HG03469 (cell line): ENCODE measurements at regions not wholly inside any gene's neighbourhood (a gene's known extent, or its start where the extent isn't known, plus 50 kb on each side); places are given as distances from the start of the nearest gene placed in this dataset.

Source experiments
- ATAC-seq: cut with Tn5 transposase; IDR thresholded peaks from one replicate; pipeline ENCODE4 v1.9.1; 2021; ENCODE audit warnings: mild to moderate bottlenecking, moderate library complexity, moderate number of reproducible peaks; ENCODE audit not compliant: unreplicated experiment

DNA sequence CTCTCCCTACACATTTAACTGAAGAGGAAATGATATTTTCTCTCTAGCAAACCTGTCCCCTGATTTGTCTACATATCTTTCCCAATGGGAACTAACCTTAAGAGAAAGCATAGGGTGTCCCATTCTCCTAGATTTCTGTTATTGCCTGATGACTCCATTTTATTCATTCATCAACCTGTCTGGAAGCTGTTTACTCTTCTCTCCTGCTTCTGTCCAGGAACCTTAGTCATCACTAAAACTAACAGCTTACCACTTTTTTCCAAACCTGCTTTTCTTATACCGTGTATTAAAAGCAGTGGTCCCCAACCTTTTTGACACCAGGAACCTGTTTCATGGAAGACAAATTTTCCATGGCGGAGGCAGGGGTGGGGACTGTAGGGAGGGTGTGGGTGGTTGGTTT, 473.3 kb upstream of the PCDH15 start:
- ATAC-seq, result no peak

DNA sequence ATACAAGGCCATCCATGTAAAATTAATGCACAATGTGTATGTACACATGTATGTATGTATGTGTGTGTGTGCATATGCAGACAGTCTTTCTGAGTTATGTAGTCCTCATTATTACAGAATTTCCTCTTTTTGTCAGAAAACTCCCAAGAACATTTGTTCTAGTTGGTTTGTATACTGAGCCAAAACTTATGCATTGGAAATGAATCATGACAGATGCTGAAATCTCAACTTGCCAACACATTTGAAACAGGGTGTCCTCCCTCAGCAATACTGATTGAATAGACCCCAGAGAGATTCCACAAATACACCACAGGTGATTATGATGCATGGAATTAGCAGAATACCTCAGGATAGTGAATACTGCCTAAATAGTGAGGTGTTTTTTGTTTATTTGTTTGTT, 472.9 kb upstream of the PCDH15 start:
- no peak for ATAC-seq

DNA sequence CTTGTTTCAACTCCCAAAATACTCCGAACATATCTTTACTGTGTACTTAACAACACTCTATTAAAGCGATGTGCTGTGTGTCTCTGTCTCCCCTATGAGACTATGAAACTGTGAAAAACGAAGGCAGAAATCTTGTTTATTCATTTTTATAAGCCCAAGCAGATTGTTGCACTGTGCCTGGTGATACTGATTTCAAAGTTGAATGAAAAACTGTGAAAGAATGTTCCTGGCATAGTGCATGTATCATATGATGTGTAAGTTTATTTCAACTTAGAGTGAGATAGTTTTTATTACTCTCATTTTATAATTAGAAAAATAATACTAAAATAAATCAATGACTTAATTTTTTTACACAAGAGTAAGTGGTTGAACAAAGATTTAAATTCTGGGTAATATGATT, 471.9 kb upstream of the PCDH15 start:
- ATAC-seq, result no peak

GRCh38 chr10:55266797-55267196, 465.8 kb upstream of the PCDH15 start:
- ATAC-seq, result no peak

- no peak for ATAC-seq
Observed at GRCh38 chr10:55263327-55263726, 462.3 kb upstream of the PCDH15 start.

DNA sequence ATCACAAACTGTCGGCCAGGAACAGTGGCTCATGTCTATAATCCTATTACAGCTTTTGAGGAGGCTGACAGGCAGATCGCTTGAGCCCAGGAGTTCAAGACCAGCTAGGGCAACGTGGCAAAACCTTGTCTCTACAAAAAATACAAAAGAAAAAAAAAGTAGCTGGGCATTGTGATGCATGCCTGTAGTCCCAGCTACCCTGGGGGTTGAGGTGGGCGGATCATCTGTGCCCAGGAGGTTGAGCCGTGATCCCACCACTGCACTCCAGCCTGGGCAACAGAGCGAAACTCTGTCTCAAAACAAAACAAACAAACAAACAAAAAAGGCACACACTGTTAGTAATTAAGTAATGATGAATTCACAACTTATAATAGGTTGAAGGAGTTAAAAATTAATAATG, 441.5 kb upstream of the PCDH15 start:
- ATAC-seq, result no peak

DNA sequence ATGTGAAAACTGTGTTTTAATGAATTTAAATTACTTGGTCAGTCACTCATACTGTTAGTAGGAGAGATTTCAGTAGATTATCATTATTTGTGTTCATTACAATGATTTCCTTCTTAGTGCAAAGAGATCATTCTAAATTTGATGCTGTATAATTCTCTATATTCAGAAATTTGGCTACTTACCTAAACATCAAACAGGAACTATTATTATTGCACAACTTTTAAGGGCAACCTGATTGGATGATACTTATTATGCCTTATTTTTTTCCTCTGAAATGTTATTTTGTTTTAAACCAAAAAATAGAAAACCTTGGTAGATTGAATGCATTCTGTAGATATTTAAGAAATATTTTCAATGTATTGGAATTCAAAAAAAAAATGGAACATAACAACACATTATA, 436.4 kb upstream of the PCDH15 start:
- ATAC-seq, result no peak

DNA sequence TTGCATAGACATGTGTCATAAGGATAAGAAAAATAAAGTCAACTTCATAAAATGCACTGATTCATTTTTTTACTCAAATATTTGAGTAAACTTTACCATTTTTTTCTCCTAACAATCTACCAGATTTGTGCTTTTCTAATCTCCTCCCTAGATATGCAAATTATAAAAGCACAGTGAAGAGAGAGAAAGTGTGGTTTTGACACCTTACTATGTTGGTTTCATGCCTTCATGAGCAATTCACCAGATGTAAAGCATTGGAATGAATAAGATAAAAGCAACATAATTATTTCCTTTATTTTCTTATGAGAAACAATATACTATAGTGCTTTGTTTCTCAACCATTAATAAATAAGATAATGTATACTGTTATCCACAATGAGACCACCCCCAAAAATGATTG, 432.5 kb upstream of the PCDH15 start:
- peak; percentile 93 for ATAC-seq

DNA sequence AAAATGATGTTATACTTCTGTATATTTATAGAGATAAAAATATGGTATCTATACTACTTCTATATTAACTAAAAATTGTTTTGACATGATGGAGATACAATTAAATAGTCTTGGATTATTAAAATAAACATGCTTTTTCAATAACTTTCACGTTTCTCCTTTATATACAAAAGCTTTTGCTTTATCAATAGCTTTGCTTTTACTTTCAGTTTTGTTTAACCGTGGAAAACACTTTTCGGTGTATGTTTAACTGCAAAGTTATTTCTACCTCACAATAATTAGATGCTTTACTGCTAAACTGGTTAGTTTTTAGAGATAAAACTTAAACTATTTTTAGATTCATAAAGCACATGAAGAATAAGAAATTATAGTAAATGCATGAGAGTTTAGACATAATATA, 432.1 kb upstream of the PCDH15 start:
- no peak for ATAC-seq

DNA sequence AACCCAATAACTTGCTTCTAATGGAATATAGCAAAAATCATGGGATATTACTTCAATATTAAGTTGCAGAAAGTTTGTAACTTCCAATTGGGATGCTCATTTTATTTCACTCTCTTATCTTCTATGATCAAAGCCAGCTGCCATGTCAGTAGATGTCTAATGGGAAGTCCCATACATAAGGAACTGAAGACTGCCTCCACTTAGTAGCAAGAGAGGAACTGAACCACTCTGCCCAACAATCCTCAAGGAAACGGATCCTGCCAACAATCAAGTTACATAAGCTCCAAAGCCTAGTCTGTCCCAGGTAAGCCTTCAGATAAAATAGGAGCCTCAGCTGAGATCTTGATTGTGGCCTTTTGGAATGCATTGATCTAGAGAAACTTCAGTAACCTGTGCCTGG, 431.5 kb upstream of the PCDH15 start:
- no peak for ATAC-seq

GRCh38 chr10:55227967-55228366, 426.9 kb upstream of the PCDH15 start:
- ATAC-seq, result no peak

DNA sequence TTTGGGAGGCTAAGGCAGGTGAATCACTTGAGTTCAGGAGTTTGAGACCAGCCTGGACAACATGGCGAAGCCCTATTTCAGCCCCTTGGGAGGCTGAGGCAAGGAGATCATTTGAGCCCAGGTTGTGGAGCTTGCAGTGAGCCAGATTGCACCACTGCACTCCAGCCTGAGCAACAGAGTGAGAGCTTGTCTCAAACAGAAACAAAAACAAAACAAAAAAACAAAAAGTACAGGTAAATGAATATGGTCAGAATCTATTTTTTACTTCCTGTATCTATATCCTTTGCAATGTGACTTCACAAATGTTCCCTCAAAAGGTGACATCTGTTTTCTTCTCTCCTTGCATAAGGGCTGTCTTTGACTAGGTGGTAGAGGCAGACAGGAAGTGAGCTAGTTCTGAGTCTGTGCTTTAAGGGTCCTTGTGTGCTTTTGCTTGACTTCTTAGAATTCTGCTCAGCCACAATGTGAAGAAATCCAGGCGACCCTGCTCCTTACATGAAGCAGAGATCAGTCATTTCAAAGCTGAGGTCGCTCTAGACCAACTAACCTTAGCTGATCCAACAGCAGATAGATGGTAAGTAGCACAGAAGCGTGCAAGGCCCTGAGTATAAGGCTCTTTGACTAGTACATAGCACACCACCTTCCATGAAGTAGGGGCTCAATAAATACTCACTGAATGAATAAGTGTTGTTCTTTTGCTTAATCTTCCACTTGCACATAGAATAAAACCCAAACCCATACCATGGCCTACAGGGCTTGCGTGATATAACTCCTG, 423.2 kb upstream of the PCDH15 start:
- ATAC-seq, result no peak

DNA sequence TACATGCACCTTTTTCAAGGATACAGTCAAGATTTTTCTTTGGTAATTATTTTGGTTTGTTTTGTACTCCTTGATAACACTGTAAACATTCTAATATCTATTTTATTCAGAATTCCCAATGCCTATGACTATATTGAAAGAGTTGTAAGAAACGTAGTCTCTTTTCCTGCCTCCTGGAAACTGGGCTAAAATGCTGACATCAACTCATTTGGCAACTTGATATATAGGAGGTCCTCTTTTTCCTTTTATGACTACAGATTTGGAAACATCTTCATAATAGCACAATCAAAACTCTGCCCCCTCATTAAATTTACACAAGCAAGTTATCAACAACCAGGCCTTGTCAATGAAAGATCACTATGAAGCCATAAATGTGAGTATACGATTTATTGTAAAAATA, 422.3 kb upstream of the PCDH15 start:
- ATAC-seq, result no peak

- no peak for ATAC-seq
Observed at GRCh38 chr10:55220975-55221374, 419.9 kb upstream of the PCDH15 start.

DNA sequence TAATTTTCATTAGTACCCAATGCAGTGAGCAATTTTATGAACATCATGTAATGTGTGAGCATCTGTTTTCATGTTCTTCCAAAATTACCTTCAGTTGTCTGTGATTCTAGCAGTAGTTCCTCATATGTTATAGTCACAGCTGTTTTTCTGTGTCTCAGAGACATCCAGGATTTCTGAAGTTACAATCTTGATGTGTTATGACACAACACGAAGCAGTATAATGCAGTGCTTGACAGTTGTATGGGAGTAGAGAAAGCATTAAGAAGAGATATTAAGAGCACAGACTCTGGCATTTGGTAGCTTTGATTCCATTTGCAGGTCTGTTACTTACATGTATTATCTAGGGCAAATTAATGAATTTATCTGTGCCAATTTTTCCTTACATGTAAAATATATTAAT, 414.7 kb upstream of the PCDH15 start:
- no peak for ATAC-seq

- ATAC-seq, result no peak
Observed at GRCh38 chr10:55214608-55215007, 413.6 kb upstream of the PCDH15 start.

- no peak for ATAC-seq
Observed at GRCh38 chr10:55212051-55212450, 411.0 kb upstream of the PCDH15 start.

GRCh38 chr10:55203874-55204273, 402.8 kb upstream of the PCDH15 start:
- no peak for ATAC-seq

GRCh38 chr10:55203319-55203718, 402.3 kb upstream of the PCDH15 start:
- ATAC-seq, result no peak

GRCh38 chr10:55200020-55200419, 399.0 kb upstream of the PCDH15 start:
- no peak for ATAC-seq

DNA sequence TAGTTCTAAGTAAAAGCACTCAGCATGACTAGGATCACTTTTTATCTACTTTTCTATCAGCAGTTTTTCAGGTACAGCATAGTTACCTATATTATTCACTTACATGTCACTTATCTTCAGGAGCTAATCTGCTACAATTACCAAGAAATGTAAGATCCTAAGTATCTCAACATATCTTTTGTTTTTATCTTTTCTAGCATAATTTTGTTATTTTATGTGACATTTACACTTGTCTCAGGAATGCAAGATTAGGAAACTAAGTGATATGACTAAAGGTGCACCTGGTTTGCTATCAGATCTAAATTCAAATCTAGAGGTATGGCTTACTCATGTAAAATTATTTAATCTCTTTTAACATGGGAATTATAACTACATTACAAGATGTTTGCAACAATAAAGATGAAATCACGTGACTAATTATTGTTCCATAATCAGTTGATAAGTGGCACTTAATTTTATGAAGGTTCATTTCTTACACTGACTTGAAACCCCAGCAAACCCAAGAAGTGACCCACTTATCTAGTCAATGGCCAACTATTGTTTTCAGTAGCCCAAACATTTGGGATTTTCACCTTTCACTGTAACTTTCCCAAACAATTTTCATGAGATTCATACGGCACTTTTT, 390.3 kb upstream of the PCDH15 start:
- no peak for ATAC-seq

DNA sequence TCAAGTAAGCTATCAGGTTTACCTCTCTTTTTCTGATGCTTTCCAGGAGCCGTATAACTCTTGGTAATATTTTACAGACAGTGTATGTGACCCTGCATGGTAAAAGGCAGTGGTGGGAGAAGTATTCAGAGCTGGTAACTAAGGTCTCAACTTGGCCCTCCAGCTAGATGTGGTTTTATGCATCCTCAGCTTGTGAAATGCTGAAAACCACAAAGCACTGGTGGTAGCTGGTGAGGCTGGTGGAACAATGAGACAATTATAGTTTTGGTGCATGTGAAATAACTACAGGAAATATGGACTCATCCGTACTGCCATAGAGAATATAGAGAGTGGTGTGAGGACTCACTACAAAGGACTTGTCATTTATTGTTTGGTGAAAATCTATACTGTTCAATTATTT, 383.0 kb upstream of the PCDH15 start:
- ATAC-seq, result no peak

GRCh38 chr10:55180357-55180756, 379.3 kb upstream of the PCDH15 start:
- no peak for ATAC-seq
